Gastroesophageal sphincter (tissue), 4 donors: ENCODE measurements at regions not wholly inside any gene's neighbourhood (a gene's known extent, or its start where the extent isn't known, plus 50 kb on each side); places are given as distances from the start of the nearest gene placed in this dataset.

Experiments
- ATAC-seq: fragments of 150-250 bp; one replicate; pipeline ENCODE4 v1.9.1; 2016; ENCODE audit warnings: mild to moderate bottlenecking, moderate library complexity
- H3K27ac ChIP-seq, 4 donors: fragments of 200-600 bp; sonication (generic) in 3 of 4; 1 replicate in 3 of 4; 2 replicates in 1 of 4; pipeline ENCODE4 v1.5.1; 2016 to 2019
- H3K27me3 ChIP-seq: fragments of 200-600 bp; sonication (generic); one replicate; pipeline ENCODE4 v1.5.1; 2019
- H3K36me3 ChIP-seq, 2 donors: fragments of 200-600 bp; sonication (generic); one replicate each; pipeline ENCODE4 v1.5.1; 2019; ENCODE audit warnings: control low read depth in 1 of 2
- H3K4me1 ChIP-seq, 3 donors: fragments of 200-600 bp; sonication (generic); 1 replicate in 2 of 3; 2 replicates in 1 of 3; pipeline ENCODE4 v1.5.1; 2016 to 2019; ENCODE audit warnings: control low read depth in 2 of 3
- H3K4me3 ChIP-seq, 2 donors: fragments of 200-600 bp; sonication (generic); one replicate each; pipeline ENCODE4 v1.5.1; 2019; ENCODE audit warnings: mild to moderate bottlenecking in 1 of 2, moderate library complexity in 1 of 2
- H3K9me3 ChIP-seq, 3 donors: fragments of 200-600 bp; sonication (generic); one replicate each; pipeline ENCODE4 v1.5.1; 2017 to 2019; ENCODE audit warnings: control low read depth in 2 of 3
- EP300 ChIP-seq: sonication (generic); formaldehyde crosslinking; IDR thresholded peaks from one replicate; pipeline ENCODE4 v1.6.1; 2017; ENCODE audit warnings: antibody characterized with exemption, mild to moderate bottlenecking
- POLR2A ChIP-seq, 2 donors: fragments of 450-650 bp; IDR thresholded peaks; one replicate each; pipeline ENCODE4 v1.6.1; 2017; ENCODE audit warnings: antibody characterized with exemption in 2 of 2, mild to moderate bottlenecking in 2 of 2, moderate library complexity in 1 of 2
- POLR2AphosphoS5 ChIP-seq: sonication (generic); formaldehyde crosslinking; IDR thresholded peaks from one replicate; pipeline ENCODE4 v1.6.1; 2017; ENCODE audit warnings: antibody characterized with exemption
- WGBS, 2 donors: methylation state at CpG; one replicate each; pipeline ENCODE4 v1.1.5; 2018; ENCODE audit warnings: low coverage in 1 of 2; 5-methylcytosine and 5-hydroxymethylcytosine counted together
- TF ChIP-seq, protein P1 (sequence below), 4 experiments: fragments of 200-600 bp in 2 of 4; fragments of 450-650 bp in 2 of 4; sonication (generic) in 1 of 4; IDR thresholded peaks; one replicate each; pipeline ENCODE4 v1.5.1; 2017 to 2019; ENCODE audit warnings: antibody characterized with exemption in 4 of 4, mild to moderate bottlenecking in 2 of 4, moderate library complexity in 2 of 4

- TF ChIP-seq POLR2AphosphoS5 = no peak
- TF ChIP-seq EP300 = no peak
- TF ChIP-seq, protein P1, sequence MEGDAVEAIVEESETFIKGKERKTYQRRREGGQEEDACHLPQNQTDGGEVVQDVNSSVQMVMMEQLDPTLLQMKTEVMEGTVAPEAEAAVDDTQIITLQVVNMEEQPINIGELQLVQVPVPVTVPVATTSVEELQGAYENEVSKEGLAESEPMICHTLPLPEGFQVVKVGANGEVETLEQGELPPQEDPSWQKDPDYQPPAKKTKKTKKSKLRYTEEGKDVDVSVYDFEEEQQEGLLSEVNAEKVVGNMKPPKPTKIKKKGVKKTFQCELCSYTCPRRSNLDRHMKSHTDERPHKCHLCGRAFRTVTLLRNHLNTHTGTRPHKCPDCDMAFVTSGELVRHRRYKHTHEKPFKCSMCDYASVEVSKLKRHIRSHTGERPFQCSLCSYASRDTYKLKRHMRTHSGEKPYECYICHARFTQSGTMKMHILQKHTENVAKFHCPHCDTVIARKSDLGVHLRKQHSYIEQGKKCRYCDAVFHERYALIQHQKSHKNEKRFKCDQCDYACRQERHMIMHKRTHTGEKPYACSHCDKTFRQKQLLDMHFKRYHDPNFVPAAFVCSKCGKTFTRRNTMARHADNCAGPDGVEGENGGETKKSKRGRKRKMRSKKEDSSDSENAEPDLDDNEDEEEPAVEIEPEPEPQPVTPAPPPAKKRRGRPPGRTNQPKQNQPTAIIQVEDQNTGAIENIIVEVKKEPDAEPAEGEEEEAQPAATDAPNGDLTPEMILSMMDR (IDR thresholded peaks at IDR 0.05) = no peak
- TF ChIP-seq POLR2A (IDR thresholded peaks at IDR 0.05) = no peak
- Histone ChIP-seq H3K9me3 (no peaks in the 10 kb centered on the region), H3K4me3 (no peak overlapping the region), H3K27ac (no peak overlapping the region), H3K4me1 (no peaks in the 10 kb centered on the region), H3K36me3 (no peaks in the 10 kb centered on the region), H3K27me3 (no peaks in the 10 kb centered on the region)
- 52% methylated on average over 2 of the region's 2 CpGs for WGBS, 2 donors
- ATAC-seq = no peak
Measured at GRCh38 chr6:91711518-91711917, 1124.6 kb upstream of the MAP3K7 start.

DNA sequence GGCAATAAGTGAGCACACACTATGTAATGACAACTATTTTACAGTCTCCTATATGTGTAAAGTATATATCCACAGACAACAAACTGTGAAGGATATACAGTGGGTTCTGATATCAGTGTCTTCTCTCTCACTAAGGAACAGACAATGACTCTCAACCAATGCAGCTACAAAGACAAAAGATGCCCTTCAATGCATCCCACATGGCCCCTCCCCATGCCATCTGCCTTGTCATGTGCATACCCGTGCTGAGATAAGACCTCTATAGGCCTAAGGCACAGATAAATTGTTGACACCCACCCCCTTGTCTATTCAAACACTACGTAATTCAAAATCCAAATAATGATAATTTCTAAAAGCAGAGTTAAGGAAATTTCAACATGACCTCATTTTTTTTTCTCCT is 1123.5 kb upstream of the MAP3K7 start:
- no peak overlapping the region for H3K27ac ChIP-seq
- no peaks in the 10 kb centered on the region for H3K4me1 ChIP-seq
- no peaks in the 10 kb centered on the region for H3K36me3 ChIP-seq
- 58 to 92% methylated on average over 1 to 2 of the region's 2 CpGs for whole genome bisulfite sequencing, 2 donors
- H3K27me3 ChIP-seq = no peaks in the 10 kb centered on the region
- TF ChIP-seq POLR2A (IDR thresholded peaks at IDR 0.05) (no peak), EP300 (no peak), POLR2AphosphoS5 (no peak)
- TF ChIP-seq, protein P1 (IDR thresholded peaks at IDR 0.05) = no peak
- H3K4me3 ChIP-seq = no peak overlapping the region
- ATAC-seq = no peak
- H3K9me3 ChIP-seq = no peaks in the 10 kb centered on the region

- no peak overlapping the region for H3K4me3 ChIP-seq
- no peaks in the 10 kb centered on the region for H3K4me1 ChIP-seq
- H3K36me3 ChIP-seq = no peaks in the 10 kb centered on the region
- WGBS, 2 donors = 88 to 96% methylated on average over 1 of the region's 1 CpG
- no peak for ATAC-seq
- no peak overlapping the region for H3K27ac ChIP-seq
- H3K27me3 ChIP-seq = no peaks in the 10 kb centered on the region
- TF ChIP-seq POLR2AphosphoS5 = no peak
- no peak for TF ChIP-seq EP300
- TF ChIP-seq POLR2A (IDR thresholded peaks at IDR 0.05) = no peak
- TF ChIP-seq, protein P1 (IDR thresholded peaks at IDR 0.05) = no peak
- no peaks in the 10 kb centered on the region for H3K9me3 ChIP-seq
Measured at GRCh38 chr6:91708534-91708933, 1121.7 kb upstream of the MAP3K7 start.

GRCh38 chr6:91705646-91706045 is 1118.8 kb upstream of the MAP3K7 start:
- no peak for ATAC-seq
- H3K36me3 ChIP-seq = no peaks in the 10 kb centered on the region
- no peak for TF ChIP-seq POLR2A (IDR thresholded peaks at IDR 0.05)
- no peak for TF ChIP-seq POLR2AphosphoS5
- TF ChIP-seq, protein P1 (IDR thresholded peaks at IDR 0.05) = no peak
- TF ChIP-seq EP300 = no peak
- H3K4me3 ChIP-seq = no peak overlapping the region
- no peaks in the 10 kb centered on the region for H3K27me3 ChIP-seq
- WGBS, 2 donors = 20 to 79% methylated on average over 1 to 3 of the region's 3 CpGs
- H3K9me3 ChIP-seq = no peaks in the 10 kb centered on the region
- no peaks in the 10 kb centered on the region for H3K4me1 ChIP-seq
- no peak overlapping the region for H3K27ac ChIP-seq

DNA sequence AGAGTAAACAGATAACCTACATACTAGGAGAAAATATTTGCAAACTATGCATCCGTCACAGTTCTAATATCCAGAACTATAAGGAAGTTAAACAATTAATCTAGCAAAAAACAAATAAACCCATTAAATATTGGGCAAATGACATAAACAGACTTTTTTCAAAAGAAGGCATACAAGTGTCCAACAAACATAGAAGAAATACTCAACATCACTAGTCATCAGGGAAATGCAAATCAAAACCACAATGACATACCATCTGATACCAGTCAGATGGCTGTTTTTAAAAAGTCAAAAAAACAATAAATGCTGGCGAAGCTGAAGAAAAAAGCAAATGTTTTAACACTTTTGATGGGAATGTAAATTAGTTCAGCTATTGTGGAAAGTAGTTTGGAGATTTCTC is 1117.7 kb upstream of the MAP3K7 start:
- no peak for ATAC-seq
- no peaks in the 10 kb centered on the region for H3K4me1 ChIP-seq
- 84 to 93% methylated on average over 2 of the region's 2 CpGs for WGBS, 2 donors

More for the DNA sequence above, 1117.7 kb upstream of the MAP3K7 start:
- Histone ChIP-seq H3K36me3 (no peaks in the 10 kb centered on the region), H3K9me3 (no peaks in the 10 kb centered on the region), H3K27me3 (no peaks in the 10 kb centered on the region), H3K4me3 (no peak overlapping the region), H3K27ac (no peak overlapping the region)
- TF ChIP-seq POLR2A (IDR thresholded peaks at IDR 0.05) (no peak), EP300 (no peak), POLR2AphosphoS5 (no peak)
- TF ChIP-seq, protein P1 (IDR thresholded peaks at IDR 0.05) = no peak
